Astrocyte (in vitro differentiated cells and primary cell): ENCODE measurements at regions not wholly inside any gene's neighbourhood (a gene's known extent, or its start where the extent isn't known, plus 50 kb on each side); places are given as distances from the start of the nearest gene placed in this dataset.

Source experiments
- DNase-seq: peaks from one replicate; pipeline ENCODE4 v3.0.0-alpha.2; 2010; ENCODE audit warnings: low read depth
- FAIRE-seq: peaks from 2 replicates; lab custom pipeline; 2011; peaks lifted over from hg19 to GRCh38; lab: Jason Lieb, UNC
- H2AFZ ChIP-seq: 2 replicates; pipeline ENCODE4 v1.6.0; 2012; ENCODE audit warnings: low read depth, low read length, inconsistent platforms
- H3K27ac ChIP-seq: 2 replicates; pipeline ENCODE4 v1.5.1; 2011; ENCODE audit warnings: low read depth, low read length, inconsistent platforms
- H3K27me3 ChIP-seq: 2 replicates; pipeline ENCODE4 v1.6.0; 2011; ENCODE audit warnings: low read length, inconsistent platforms; ENCODE audit not compliant: insufficient read depth
- H3K36me3 ChIP-seq: 2 replicates; pipeline ENCODE4 v1.5.1; 2011; ENCODE audit warnings: low read length, inconsistent platforms; ENCODE audit not compliant: insufficient read depth
- H3K4me1 ChIP-seq: 2 replicates; pipeline ENCODE4 v1.5.1; 2011; ENCODE audit warnings: low read length, inconsistent platforms; ENCODE audit not compliant: insufficient read depth
- H3K4me2 ChIP-seq: 2 replicates; pipeline ENCODE4 v1.6.0; 2012; ENCODE audit warnings: low read length, inconsistent platforms
- H3K4me3 ChIP-seq: 2 replicates; pipeline ENCODE4 v1.5.1; 2011; ENCODE audit warnings: low read depth, mild to moderate bottlenecking, low read length, inconsistent platforms; ENCODE audit not compliant: insufficient read depth
- H3K79me2 ChIP-seq: 2 replicates; pipeline ENCODE4 v1.6.0; 2012; ENCODE audit warnings: mild to moderate bottlenecking, low read length, inconsistent platforms; ENCODE audit not compliant: insufficient read depth
- H3K9ac ChIP-seq: 2 replicates; pipeline ENCODE4 v1.6.0; 2012; ENCODE audit warnings: mild to moderate bottlenecking, low read length, inconsistent platforms
- H3K9me3 ChIP-seq: 2 replicates; pipeline ENCODE4 v1.5.1; 2012; ENCODE audit warnings: low read depth, mild to moderate bottlenecking, low read length, inconsistent platforms; ENCODE audit not compliant: insufficient read depth
- H4K20me1 ChIP-seq: 2 replicates; pipeline ENCODE4 v1.6.0; 2012; ENCODE audit warnings: low read length, inconsistent platforms; ENCODE audit not compliant: insufficient read depth
- H3K27ac Mint-ChIP-seq: one replicate; pipeline ENCODE4 v1.8.0; 2021; ENCODE audit warnings: mild to moderate bottlenecking, mixed read lengths; ENCODE audit not compliant: unreplicated experiment
- H3K27me3 Mint-ChIP-seq: one replicate; pipeline ENCODE4 v1.8.0; 2021; ENCODE audit warnings: low read depth, mixed read lengths; ENCODE audit not compliant: unreplicated experiment
- H3K36me3 Mint-ChIP-seq: one replicate; pipeline ENCODE4 v1.8.0; 2021; ENCODE audit warnings: low read depth, mixed read lengths; ENCODE audit not compliant: unreplicated experiment
- H3K4me1 Mint-ChIP-seq: one replicate; pipeline ENCODE4 v1.8.0; 2021; ENCODE audit warnings: low read depth, mixed read lengths; ENCODE audit not compliant: unreplicated experiment
- H3K4me3 Mint-ChIP-seq: one replicate; pipeline ENCODE4 v1.8.0; 2021; ENCODE audit warnings: mild to moderate bottlenecking, moderate library complexity, mixed read lengths; ENCODE audit not compliant: unreplicated experiment
- H3K9me3 Mint-ChIP-seq: one replicate; pipeline ENCODE4 v1.8.0; 2021; ENCODE audit warnings: mild to moderate bottlenecking, mixed read lengths; ENCODE audit not compliant: unreplicated experiment
- CTCF ChIP-seq: IDR thresholded peaks from 2 replicates; pipeline ENCODE4 v1.5.1; 2011; ENCODE audit warnings: low read depth, mild to moderate bottlenecking, inconsistent platforms, low read length, moderate library complexity; ENCODE audit not compliant: insufficient read depth
- EZH2 ChIP-seq: IDR thresholded peaks from 2 replicates; pipeline ENCODE4 v1.6.1; 2012; ENCODE audit warnings: mild to moderate bottlenecking, low read length, inconsistent platforms; ENCODE audit not compliant: insufficient read depth

DNA sequence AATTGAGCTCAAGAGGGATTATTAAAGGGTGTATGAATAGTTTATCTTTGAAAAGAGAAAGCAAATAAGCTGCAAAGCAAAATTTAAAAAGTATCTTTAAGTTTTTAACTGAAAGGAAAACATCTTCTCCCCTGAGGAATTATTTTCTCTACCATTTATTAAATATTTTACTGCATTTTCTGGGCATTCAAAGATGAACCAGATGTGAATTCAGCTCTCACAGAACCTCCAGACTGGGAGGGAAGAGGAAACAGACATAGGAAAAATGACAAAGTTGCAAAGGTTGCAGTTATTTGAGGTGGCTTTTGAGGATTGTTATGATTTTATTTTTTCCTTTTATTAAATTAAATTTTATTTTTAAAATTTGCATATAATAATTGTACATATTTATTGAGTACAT, 122.7 kb upstream of the SESN3 start:
- Mint-ChIP-seq H3K27me3 (peaks cover 11% of the 10 kb centered on the region), H3K9me3 (peaks cover 4% of the 10 kb centered on the region), H3K4me3 (no peak overlapping the region), H3K27ac (no peak overlapping the region), H3K4me1 (no peaks in the 10 kb centered on the region), H3K36me3 (no peaks in the 10 kb centered on the region)
- FAIRE-seq (no peak), DNase-seq (no peak)
- TF ChIP-seq CTCF (no peak), EZH2 (no peak)
- Histone ChIP-seq H3K79me2 (no peaks in the 10 kb centered on the region), H3K4me1 (no peaks in the 10 kb centered on the region), H2AFZ (no peak overlapping the region), H3K27ac (no peak overlapping the region), H3K36me3 (no peaks in the 10 kb centered on the region), H3K9me3 (no peaks in the 10 kb centered on the region), H3K27me3 (no peaks in the 10 kb centered on the region), H4K20me1 (no peaks in the 10 kb centered on the region), H3K4me2 (no peak overlapping the region), H3K4me3 (no peak overlapping the region), H3K9ac (no peak overlapping the region)

DNA sequence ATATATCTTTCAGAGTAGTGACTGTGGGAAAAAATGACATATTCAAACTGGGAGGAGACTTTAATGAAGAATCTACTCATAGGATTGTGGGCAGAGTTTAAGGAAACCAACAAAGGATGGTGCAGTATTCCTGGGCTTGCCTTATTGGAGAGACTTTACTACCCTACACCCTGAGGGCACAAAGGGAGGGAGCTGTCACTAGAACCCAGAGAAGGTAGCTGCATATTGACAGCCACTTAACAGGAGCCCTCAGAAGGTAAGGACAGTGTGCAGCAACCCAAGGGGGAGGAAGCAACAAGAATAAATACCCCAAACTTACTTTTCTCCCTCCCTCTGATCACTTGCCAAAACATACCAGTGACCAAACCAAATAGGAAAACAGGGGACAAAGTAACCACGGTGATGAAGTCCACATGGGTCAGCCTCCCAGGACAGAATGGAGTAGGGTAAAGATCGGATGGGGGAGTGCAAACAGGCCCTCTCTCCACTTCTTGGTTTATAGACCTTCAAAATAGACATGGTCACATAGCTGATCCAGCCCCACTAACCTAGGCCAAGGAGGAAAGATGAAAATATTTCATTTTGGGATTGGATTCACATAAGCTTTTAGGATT, 121.8 kb upstream of the SESN3 start:
- Histone ChIP-seq H3K4me3 (no peak overlapping the region), H3K9ac (no peak overlapping the region), H3K4me2 (no peak overlapping the region), H3K9me3 (no peaks in the 10 kb centered on the region), H2AFZ (no peak overlapping the region), H3K36me3 (no peaks in the 10 kb centered on the region), H3K4me1 (no peaks in the 10 kb centered on the region), H3K79me2 (no peaks in the 10 kb centered on the region), H3K27me3 (no peaks in the 10 kb centered on the region), H4K20me1 (no peaks in the 10 kb centered on the region), H3K27ac (no peak overlapping the region)
- FAIRE-seq (no peak), DNase-seq (no peak)
- Mint-ChIP-seq H3K27me3 (peaks cover 11% of the 10 kb centered on the region), H3K36me3 (no peaks in the 10 kb centered on the region), H3K4me3 (no peak overlapping the region), H3K4me1 (peaks cover 3% of the 10 kb centered on the region), H3K27ac (no peak overlapping the region), H3K9me3 (peaks cover 7% of the 10 kb centered on the region)
- no peak for TF ChIP-seq CTCF

- peaks cover 4% of the 10 kb centered on the region for H3K27me3 Mint-ChIP-seq
- no peaks in the 10 kb centered on the region for H3K79me2 ChIP-seq
- FAIRE-seq (no peak), DNase-seq (no peak)
- no peaks in the 10 kb centered on the region for H3K36me3 Mint-ChIP-seq
- no peaks in the 10 kb centered on the region for H3K36me3 ChIP-seq
- TF ChIP-seq CTCF (no peak), EZH2 (no peak)
- peaks cover 8% of the 10 kb centered on the region for H3K9me3 Mint-ChIP-seq
- no peaks in the 10 kb centered on the region for H3K27me3 ChIP-seq
- no peaks in the 10 kb centered on the region for H3K4me1 ChIP-seq
- no peak overlapping the region for H3K4me3 Mint-ChIP-seq
- H4K20me1 ChIP-seq: no peaks in the 10 kb centered on the region
- peaks cover 3% of the 10 kb centered on the region for H3K4me1 Mint-ChIP-seq
- H2AFZ ChIP-seq: no peak overlapping the region
- no peak overlapping the region for H3K27ac Mint-ChIP-seq
- no peak overlapping the region for H3K9ac ChIP-seq
- no peak overlapping the region for H3K4me3 ChIP-seq
- H3K27ac ChIP-seq: no peak overlapping the region
- H3K9me3 ChIP-seq: no peaks in the 10 kb centered on the region
- no peak overlapping the region for H3K4me2 ChIP-seq
Measured at GRCh38 chr11:95349345-95349942, 118.4 kb upstream of the SESN3 start.
